NAMALWA (cell line): ENCODE measurements at regions not wholly inside any gene's neighbourhood (a gene's known extent, or its start where the extent isn't known, plus 50 kb on each side); places are given as distances from the start of the nearest gene placed in this dataset.
A peak's percentile ranks its signal among the peaks of the same experiment; 100 is the strongest.

Experiments used
- DNase-seq: peaks from one replicate; pipeline ENCODE4 v3.0.0-alpha.2; 2015; ENCODE audit warnings: low spot score

DNA sequence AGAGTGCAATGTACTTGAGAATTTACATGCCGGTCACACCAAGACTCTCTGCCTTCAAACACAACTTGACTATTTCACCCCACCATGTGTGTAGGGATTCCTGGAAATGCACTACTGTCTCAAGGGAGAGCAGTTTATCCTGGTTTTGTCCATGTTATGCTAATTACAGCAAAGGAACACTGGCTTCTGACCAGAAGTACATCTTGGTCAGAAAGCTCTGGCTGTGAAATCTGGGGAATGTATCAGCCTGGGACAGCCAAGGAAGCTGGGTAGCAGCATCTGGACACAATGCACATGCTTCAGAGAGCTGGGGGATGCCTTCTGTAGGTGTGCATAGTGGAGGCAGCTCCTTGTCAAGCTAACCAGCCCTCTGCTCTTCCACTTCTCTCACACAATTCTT is 1432.6 kb upstream of the TENM3 start:
- DNase-seq: no peak

DNA sequence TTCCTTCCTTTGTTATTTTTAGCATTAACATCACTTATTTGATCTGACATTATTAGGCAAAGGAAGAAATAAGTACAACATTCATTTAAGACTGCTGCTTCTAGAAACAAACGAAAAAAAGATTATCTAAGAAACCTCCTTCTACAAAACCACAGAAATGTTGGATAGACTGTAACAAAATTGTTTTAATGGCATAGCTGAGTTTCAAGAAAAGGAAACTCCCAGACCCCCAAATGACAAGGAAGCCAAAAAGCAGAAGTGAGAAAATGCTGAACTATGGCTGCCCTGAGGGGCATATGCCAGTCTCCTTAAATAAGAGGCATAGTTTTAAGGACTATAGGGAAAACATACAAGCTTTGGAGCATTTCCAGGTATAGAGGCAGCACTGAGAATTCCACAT is 1431.6 kb upstream of the TENM3 start:
- DNase-seq: peak; percentile 25

- no peak for DNase-seq
These were observed 1430.4 kb upstream of the TENM3 start for GRCh38 chr4:180812783-180813182.

GRCh38 chr4:180814875-180815417 is 1428.3 kb upstream of the TENM3 start:
- no peak for DNase-seq

GRCh38 chr4:180817529-180817928 is 1425.7 kb upstream of the TENM3 start:
- DNase-seq: no peak

DNA sequence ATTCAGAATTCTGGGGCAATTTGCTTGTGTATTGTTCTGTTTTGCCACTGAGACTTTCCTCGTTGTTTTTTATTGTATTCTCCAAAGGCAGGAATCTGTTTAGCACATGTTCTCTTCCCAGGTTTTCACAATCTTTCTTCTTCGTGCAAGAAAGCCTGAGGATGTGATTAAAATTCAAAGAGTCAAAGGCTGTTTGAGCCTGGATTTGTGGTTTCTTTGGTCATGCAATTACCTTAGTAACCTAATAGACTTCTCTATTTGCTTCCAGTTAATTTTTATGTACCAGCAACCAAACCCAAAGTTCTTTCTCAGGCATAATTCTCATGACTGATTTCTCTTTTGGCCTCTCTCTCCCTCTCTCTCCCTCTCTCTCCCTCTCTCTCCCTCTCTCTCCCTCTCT is 1420.1 kb upstream of the TENM3 start:
- no peak for DNase-seq

DNA sequence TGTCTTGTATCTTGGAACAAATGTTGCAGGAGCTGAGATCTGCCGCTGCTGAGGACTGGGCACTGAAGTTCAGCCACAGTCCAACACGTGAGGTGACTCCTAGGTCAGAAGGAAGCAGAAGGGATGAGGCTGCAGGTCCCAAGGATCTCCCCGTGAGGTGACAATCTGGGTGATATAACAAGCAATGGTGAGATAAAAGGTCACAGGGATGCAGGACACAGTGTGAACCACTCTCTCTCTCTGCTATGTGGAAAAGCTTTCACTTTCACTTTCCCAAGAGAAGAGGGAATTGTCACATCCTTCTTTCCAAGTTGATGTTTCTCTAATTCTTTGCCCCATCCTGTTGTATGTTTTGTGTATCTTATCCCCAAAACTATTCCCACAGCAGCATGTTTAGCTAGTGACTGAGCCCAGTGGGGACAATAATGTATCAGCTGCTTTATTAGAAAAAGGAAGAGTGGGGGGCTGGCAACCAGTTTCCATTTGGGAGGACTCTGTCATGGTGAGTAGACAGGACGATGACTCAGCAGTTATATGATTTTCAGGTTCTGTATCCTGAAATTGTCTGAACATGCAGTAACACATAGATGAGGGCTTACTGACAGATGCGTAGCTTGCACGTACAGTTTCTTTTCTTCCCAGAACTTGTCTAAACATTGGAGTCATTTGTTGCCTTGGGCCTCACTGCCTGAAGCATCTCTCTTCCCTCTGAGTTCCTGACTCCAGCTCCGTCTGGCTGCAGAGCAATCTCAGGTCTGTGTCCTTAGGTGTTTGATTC is 1415.8 kb upstream of the TENM3 start:
- DNase-seq: no peak

- DNase-seq: peak; percentile 67
These were observed 1414.7 kb upstream of the TENM3 start for GRCh38 chr4:180828455-180829018.

DNA sequence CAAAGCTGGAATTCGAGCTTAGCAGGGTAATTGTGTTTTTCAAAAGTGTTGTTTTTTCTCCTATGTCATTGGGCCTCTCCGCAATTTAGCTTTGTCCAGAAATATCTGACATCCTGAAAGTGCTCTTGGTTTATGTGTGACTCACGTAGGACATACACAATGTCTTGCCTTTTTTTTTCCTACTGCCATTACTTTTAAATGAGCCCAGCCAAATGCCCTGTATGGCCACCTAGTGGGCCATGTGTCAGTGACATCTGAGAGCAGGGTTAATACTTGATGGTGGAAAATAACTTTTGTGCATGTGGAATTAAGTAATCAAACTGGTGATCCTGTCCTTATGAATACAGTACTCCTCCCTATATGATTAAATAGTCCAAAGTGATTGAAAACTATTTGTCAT is 1411.1 kb upstream of the TENM3 start:
- peak; percentile 25 for DNase-seq

DNA sequence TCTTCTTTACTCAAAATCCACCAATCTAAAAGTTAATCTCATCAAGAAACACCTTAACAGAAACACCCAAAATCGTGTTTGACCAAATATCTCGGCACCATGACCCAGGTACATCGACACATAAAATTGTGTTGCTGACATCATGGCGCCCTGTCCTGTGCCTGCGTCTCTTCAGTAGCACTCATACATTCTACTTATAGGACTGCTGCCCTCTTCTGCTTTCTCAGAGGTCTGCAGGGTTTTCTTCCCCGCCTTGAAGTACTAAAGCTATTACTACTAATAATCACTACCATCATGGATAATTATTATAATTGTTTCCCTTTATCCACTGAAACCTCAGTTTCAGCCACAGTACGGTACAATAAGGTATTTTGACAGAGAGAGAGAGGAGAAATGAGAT is 1403.1 kb upstream of the TENM3 start:
- no peak for DNase-seq

DNA sequence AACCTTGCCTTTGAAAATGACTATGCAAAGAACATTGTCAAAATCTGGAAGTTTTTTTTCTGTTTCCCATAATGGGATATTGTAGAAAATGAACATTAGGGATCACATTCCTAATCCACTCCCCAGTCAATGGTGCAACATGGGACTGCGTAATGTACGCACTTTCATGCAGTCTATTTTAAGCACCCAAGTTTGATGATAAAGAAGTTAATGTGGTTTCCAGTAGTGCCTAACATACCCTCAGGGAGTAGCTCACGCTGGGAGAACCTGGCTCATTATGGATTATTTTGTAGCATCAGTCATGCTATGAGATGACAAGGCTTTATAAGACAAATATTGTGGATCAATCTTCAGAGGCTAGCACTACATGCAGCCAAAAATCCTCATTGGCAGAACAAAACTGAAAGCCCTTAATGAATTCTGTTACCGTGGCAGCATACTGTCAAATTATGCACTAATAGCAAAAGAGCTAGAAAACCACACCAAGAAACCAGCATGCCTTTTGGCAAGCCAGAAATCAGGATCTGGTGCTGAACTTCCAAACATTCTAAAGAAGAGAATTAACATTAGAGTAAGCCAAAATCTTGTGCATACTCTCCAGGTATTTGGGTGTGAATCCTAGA is 1392.8 kb upstream of the TENM3 start:
- DNase-seq: no peak

DNA sequence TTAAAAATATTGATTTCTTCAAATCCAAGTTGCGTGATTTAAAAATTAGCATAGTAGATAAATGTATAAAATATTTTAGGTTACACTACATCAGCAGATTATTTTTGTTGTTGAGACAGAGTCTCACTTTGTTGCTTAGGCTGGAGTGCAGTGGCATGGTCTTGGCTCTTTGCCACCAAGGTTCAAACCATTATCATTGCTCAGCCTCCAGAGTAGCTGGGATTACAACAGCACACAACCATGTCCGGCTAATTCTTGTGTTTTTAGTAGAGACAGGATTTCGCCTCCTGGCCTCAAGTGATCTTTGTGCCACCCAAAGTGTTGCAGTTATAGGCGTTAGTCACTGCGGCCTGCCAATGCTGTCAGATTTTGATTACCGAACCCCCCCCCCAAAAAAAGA is 1390.5 kb upstream of the TENM3 start:
- no peak for DNase-seq

GRCh38 chr4:180855184-180855583 is 1388.0 kb upstream of the TENM3 start:
- DNase-seq: no peak

DNA sequence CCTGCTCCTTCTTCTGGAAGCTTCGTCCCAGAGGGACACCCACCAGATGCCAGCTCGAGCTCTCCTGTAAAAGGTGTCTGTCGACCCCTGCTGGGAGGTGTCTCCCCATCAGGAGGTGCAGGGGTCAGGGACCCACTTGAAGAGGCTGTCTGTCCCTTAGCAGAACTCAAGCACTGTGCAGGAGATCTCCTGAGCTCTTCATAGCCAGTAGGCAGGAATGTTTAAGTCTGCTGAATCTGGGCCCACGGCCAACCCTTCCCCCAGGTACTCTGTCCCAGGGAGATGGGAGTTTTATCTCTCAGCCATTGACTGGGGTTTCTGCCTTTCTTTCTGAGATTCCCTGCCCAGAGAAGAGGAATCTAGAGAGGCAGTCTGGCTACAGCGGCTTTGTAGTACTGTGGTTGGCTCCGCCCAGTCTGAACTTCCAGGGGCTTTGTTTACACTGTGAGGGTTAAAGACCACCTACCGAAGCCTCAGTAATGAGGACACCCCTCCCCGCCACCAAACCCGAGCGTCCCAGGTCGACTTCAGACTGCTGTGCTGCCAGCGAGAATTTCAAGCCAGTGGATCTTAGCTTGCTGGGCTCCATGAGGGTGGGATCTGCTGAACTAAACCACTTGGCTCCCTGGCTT is 1383.0 kb upstream of the TENM3 start:
- DNase-seq: no peak

DNA sequence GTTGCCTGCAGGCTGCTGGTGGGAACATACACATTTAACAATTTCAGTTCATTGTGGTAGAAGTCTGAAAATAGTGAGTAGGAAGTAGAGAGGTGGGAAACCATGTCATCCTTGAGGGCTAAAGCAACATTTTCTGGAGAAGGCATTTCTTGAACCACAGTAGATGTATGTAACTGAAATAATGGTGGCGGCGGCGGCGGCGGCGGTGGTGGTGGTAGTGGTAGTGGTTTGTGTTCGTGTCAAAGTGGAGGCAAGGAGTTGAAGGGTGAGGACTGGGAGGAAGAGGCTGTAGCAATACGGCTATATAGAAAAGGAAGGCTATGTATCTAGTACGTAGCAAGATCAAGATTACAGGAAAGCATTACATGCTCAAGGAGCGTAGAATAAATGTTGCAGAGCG is 1381.6 kb upstream of the TENM3 start:
- DNase-seq: no peak

- DNase-seq: no peak
These were observed 1376.1 kb upstream of the TENM3 start for GRCh38 chr4:180866933-180867643.

DNA sequence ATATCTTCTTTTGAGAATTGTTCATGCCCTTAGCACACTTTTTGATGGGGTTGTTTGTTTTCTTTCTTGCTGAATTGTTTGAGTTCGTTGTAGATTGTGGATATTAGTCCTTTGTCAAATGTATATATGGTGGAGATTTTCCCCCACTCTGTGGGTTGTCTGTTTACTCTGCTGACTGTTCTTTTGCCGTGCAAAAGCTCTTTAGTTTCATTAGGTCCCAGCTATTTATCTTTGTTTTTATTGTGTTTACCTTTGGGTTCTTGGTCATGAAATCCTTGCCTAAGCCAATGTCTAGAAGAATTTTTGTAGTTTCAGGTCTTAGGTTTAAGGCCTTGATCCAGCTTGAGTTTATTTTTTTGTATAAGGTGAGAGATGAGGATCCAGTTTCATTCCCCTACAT is 1372.6 kb upstream of the TENM3 start:
- no peak for DNase-seq

DNA sequence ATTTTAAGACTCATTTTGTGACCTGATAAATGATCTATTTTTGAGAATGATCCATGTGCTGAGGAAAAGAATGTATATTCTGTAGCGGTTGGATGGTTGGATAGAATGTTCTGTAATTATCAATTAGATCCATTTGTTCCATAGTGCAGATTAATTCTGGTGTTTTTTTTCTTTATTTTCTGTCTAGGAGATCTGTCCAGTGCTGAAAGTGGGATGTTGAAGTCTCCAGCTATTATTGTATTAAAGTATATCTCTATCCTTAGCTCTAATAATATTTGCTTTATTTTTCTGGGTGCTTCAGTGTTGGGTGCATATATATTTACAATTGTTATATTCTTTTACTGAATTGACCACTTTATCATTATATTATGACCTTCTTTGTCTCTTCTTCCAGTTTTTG is 1344.9 kb upstream of the TENM3 start:
- no peak for DNase-seq

GRCh38 chr4:180900781-180901180 is 1342.4 kb upstream of the TENM3 start:
- no peak for DNase-seq

GRCh38 chr4:180909279-180909678 is 1333.9 kb upstream of the TENM3 start:
- DNase-seq: peak; percentile 32

- DNase-seq: no peak
These were observed 1329.5 kb upstream of the TENM3 start for GRCh38 chr4:180913750-180914149.

DNA sequence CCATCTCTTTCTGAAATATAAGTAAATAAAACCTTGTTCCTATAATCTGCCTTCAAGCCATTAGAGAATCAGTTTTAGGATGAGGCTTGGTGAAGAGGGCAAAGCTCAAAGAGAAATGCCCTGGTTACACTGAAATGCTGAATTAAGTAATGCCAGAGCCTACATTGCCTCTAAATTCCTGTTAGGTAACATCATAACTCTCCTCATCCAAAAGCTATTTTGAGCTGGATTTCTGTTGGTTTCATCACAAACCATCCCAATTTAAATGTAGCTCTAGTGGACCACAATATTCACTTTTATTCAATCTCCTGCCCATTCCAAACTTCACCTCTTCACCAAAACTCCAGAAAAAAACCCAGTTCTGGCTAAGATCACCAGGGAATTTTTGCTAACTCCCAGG is 1319.7 kb upstream of the TENM3 start:
- no peak for DNase-seq
